CD1c-positive myeloid dendritic cell (primary cell): ENCODE measurements at regions not wholly inside any gene's neighbourhood (a gene's known extent, or its start where the extent isn't known, plus 50 kb on each side); places are given as distances from the start of the nearest gene placed in this dataset.

Experiments
- DNase-seq: peaks from one replicate; pipeline ENCODE4 v3.0.0-alpha.2; 2016; ENCODE audit errors: extremely low spot score

DNA sequence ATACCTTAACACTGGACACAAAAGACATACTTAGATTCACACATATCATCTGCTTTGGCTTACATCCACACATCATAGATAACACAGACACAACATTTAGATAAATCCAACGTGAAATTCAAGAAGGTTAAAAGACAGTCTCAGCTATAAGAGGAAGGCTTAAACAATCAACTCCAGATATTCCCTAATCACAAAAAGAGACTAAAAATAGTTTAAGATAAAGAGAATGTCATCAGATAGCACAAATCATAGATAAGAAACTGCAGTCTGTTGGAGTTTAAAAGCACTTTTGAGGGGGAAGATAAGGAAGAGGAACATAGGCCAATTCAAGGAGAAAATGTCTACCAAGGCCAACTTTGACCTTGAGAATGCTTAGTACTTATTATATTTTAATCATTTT lies 504.8 kb downstream of the JRKL start:
- DNase-seq = no peak

DNA sequence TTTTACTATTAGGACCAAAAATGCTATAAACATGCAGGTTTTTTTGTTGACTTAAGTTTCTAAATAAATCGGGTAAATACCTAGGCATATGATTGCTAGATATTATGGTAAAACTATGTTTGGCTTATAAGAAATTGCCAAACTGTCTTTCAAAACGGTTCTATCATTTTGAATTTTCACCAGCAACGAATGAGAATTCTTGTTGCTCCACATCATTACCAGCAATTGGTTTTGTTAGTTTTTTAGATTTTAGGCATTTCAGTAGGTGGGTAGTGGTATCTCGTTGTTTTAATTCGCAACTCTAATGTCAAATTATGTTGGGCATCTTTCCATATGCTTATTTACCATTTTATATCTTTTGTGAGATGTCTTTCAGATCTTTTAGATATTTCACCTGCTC lies 510.2 kb downstream of the JRKL start:
- DNase-seq = no peak

DNA sequence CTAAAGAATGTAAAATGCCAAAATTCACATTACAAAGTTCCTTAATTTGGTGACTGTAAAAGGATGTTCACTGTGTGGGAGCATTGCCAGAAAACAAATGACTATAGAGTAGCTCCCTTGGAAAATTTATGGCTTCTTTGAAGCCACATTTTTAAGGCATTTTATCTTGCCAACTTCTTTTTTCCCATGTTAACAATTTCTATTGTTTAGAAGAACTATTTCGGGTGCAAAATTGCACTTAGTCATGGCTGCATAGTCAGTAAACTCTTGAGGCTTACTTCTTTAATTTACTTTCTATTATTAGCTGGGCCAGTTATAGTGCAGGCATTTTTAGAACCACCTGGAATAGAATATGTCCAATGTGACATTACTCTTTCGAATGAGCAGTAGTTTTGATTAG lies 515.3 kb downstream of the JRKL start:
- DNase-seq = no peak

DNA sequence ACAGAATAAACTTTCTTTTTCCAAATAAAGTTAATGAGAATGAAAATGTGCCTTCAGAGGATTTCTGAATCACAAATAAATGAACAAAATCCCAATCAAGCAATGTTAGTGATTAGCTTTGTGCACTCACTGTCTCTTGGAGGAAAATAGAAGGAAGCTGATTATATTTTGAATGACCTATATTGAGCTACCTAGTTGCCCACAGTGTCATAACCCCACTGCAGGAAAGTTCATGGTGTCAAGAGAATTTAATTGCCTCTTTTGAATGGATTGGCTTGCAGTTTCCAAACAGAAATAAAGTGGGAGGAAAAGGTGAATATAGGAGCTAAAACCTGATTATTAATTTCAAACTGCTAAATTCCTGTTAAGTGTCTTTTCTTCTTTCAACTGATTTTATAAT lies 515.9 kb downstream of the JRKL start:
- no peak for DNase-seq

DNA sequence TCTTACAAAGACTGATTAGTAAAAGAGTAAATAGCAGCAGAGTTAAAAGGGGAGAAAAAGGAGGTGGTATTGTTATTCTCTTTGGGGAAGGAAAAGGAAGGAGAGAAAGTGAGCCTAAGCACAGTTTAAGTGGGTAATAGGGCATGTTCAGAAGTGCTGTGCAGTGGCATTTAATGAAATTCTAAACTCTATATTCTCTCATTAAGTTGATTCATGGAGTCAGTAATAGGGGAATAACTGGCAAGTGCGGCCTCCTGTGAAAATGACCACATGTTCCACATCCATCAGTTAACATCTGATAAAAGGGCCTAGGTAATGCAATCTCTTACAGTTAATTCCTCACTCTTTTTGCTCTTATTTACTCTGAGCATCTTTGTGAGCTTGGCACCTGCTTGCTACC lies 516.7 kb downstream of the JRKL start:
- DNase-seq = no peak

DNA sequence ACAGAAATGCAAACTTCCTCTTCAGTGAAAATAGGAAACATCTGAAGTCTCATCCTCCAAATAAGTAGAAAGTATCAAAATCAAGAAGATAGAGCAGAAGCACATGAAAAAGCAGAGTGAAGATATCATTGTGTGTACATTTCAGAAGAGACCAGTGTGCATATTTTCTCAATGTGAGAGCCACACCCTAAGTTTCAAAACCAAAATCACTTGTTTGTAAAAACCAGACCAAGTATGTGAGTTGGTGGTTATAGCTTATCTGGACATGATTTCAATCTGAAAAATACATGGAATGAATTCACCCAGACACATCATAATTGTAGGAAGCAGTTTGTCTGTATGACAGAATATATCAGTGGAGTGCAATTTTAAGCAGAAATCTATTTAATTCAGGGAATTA lies 536.0 kb downstream of the JRKL start:
- no peak for DNase-seq

DNA sequence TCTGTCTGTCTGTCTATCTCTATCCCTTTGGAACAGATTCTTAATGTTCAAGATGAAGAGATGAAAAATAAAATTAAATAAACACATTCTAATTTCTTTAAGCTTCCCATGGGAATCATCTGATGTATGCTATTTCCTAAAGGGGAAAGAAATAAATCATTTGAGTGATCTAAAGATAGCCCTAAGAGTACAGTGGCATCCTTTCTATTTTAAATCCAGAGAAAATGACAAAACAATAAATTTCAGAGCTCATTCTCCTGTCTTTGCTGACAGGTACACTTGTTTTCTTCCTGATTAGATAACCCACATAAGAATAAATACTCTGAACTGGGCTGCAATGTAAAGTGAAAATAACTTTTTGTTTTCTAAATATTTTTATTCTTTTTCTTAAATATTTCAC lies 550.4 kb downstream of the JRKL start:
- DNase-seq = no peak

DNA sequence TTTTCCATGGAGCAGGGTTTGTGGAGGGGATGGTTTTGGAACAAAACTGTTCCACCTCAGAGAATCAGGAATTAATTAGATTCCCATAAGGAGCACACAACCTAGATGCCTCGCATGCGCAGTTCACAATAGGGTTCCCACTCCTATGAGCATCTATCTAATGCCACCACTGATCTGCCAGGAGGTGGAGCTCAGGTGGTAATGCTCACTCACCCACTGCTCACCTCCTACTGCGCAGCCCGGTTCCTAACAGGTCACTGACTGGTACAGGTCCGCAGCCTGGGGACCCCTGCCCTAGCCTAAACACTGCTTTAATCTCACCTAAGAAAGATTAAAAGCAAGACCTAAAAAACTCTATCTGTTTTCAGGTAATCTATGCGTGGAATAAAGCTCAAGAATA lies 553.0 kb downstream of the JRKL start:
- DNase-seq = no peak

DNA sequence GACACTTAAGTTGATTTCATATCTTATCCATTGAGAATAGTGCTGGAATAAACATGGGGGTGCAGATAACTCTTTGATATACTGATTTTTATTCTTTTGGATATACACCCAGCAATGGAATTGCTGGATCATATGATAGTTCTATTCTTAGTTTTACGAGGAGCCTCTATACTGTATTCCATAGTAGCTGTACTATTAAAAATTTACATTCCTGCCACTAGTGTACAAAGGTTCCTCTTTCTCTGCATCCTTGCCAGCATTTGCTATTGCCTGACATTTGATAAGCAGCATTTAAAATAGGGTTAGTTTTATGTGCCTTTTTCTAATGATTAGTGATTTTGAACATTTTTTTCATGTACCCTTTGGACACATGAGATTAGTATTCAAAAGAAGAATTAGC lies 554.2 kb downstream of the JRKL start:
- no peak for DNase-seq

DNA sequence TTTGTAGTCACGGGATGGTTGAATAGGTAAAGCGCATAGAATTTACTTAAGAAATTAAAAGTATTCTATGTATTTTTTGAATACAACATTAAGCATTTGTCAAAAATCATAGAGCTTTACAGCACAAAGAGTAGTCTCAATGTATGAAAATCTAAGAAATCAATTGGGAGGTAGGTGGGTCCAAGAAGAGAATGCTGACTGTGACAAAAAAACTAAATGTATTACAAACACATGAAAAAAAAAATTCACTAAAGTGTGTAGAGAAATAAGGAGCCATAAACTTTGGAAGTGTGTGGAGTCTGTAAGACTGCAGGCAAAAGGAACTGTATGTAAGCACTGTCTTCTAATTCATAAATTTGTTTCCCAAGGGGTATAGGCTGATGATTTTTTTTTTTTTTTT lies 558.3 kb downstream of the JRKL start:
- no peak for DNase-seq

DNA sequence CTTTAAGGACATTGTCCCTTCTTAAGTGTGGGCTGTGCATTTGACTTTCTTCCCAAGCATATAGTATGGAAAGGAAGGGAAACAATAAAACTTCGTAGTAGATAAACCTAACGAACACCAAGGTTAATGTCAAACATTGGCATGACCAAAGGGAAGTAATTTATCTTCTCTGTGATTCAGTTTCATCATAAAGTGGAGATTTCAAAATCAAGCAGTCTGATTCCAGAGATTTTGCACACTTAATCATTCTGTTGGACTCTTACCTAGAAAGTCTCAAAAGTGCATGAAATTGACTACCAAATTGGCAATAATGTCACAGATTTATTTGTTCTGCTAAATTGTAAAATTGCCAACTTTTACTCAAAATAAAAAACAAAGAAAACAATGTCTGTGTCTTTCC lies 559.7 kb downstream of the JRKL start:
- DNase-seq = no peak

DNA sequence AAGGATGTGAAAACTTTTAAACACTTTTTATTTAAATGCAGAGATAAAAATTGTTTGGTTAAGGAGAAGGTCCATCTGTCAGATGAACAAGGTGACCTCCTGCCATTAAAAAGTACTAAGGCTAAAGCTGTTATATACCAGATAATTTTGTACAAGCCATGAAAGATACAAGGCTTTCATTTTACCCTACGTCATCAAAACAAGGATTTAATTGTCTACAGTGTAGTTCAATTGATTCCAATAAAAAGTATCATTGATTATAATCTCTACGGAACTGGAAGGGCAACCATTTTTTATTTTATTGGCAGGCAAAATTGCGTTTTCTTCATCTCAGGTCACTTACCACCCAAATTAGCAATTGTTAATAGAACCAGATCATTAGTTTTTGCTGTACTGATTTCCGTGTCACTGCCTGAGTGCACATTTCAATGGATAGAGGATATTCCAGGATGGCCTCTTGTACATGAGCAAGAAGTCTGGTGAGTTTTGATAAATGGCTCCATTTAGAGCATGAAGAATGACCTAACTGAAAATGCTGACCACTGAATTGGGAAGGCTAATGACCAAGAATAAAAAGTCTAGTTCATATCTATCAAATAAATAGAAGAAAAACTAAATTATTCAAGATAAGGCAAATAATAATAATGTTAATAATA lies 564.9 kb downstream of the JRKL start:
- no peak for DNase-seq

DNA sequence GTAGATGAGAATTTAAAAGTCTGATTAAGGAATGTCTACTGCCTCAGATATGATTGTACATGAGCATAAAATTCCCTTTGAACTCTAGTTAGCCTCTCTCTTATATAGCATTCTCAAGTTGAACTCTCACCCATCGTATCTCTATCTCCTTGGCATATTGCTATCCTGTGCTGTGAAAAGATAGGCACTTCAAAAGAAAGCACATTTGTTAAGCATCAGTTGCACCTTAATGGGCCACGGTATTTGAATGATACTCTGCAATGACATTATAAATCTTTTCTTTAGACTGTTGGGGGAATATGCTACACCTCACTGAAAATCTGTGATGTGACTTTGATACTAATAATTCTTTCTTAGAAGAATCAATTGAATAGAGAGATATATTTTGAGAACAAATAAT lies 570.7 kb downstream of the JRKL start:
- no peak for DNase-seq

DNA sequence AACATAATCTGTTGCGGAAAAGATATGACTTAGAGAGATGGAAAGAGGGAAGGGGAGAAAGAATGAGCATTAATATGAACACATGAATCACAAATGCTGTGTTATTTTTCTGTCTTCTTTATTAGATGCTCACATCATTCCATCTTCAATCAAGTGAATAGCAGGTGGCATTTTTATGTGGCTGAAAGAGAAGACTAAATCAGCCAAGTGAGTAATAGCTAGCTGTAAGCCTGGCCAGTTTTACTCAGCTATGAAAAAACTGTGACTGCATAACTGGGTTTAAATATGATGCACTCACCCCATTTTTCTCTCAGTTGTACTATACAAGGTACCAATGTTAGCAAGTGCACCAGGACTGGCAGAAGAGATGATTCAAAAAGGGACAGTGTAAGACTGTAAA lies 571.1 kb downstream of the JRKL start:
- DNase-seq = no peak

DNA sequence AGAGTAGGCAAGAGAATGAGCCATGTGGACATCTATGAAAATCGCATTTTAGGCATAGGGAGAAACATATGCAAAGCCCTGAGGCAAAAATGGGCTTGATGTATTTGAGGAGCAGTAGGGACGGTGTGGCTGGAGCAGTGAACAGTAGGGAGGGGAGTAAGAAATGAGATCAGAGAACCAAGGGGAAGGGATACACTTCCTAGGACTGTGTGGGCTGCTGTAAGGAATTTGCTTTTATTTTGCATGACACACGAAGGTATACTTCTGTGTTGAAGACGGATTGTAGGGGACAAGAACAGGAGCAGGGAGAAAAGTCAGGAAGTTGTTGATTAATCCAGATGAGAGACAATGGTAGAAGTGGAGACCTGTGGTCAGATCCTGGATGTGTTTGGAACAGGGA lies 572.1 kb downstream of the JRKL start:
- DNase-seq = no peak

DNA sequence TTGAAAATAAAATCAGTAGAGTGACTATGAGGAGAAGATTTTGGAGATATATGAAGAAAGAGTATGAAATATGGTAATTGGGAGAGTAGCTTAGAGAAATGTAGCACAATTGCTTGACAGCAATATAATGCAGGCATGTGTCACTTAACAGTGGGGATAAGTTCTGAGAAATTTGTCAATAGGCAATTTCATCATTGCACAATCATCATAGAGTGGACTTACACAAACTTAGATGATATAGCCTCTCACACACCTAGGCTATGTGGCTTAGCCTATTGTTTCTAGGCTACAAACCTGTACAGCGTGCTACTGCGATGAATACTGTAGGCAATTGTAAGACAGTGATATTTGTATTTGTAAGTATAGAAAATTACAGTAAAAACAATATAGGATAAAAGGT lies 573.6 kb downstream of the JRKL start:
- DNase-seq = no peak

DNA sequence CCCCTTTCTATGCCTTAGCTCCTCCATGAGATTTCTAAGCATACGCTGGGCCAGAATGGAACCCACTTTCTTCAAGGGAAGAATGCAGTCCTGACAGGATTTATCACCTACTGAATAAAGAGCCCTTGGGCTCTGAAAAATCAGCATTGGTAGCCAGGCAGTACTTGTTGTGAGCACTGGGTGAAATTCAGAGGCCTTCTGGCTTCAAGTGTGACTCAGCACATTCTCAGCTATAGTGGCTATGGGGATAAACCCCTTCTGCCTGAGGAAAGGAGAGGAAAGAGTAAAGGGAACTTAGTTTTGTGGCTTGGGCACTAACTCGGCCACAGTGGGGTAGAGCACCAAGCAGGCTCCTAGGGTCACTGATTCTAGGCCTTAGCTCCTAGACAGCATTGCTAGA lies 574.8 kb downstream of the JRKL start:
- DNase-seq = no peak

DNA sequence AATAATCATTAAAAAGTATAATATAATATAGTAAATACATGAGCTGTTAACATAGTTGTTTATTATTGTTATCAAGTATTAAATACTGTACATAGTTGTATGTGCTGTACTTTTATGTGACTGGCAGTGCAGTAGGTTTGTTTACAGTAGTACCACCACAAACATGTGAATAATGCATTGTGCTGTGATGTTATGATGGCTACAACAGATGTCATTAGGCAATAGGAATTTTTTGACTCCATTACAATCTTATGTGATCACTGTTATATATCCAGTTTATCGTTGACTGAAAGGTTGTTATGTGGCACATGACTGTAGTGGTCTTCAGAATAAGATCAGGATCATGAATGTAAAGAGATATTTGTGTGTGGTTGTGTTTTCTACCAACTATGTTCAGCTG lies 577.8 kb downstream of the JRKL start:
- no peak for DNase-seq

DNA sequence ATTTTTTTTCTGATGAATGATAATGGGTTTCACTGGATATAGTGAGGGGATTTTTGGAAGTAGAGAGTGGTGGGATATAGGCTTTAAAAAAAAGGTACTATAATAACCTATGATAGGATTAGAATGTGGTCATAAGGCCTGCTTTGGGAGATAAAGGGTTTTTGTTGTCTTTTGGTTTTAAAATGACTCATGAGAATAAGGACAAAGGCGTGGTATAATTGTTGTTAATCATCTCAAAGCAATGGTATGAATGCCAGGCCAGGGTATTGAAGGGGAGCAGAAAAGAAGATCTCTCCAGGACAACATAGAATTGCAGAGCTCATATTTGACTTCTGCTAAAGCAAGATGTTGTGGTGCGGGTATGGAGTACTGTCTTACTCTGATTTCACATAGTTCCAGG lies 579.4 kb downstream of the JRKL start:
- no peak for DNase-seq

DNA sequence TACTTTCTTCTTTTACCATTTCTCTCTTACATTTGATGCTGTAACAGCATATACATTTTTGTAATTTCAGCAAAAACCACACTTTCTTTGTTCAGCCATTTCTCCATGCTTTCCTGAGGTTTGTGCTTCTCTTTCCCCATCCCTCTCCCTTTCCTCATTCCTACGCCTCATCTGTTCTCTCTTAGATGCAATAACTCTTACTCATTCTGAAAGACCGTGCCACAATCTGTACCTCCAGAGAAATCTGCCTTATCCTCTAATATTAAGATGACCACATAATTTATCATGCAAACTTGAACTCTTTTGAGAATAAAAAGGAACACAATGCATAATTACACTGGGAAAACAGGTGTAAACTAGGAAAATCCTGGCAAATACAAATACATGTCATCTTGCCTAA lies 588.9 kb downstream of the JRKL start:
- no peak for DNase-seq

DNA sequence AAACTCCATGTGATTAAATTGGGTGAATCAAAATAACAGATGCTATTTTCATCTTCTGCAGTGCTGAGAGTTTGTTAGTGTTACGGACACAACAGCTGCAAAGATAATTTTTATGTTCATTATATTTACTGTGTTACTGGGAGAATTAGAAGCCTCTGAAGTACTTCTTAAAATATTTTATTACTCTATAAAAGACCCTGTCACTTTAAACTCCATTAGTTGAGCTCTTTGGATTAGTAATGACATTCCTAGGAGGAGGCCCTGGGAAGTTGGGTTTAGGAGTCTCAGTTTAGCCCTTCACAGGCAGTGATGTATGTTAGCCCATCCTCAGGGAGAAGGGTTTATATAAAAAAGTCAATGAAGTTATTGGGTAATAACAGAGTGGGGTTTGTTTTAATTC lies 596.7 kb downstream of the JRKL start:
- no peak for DNase-seq

DNA sequence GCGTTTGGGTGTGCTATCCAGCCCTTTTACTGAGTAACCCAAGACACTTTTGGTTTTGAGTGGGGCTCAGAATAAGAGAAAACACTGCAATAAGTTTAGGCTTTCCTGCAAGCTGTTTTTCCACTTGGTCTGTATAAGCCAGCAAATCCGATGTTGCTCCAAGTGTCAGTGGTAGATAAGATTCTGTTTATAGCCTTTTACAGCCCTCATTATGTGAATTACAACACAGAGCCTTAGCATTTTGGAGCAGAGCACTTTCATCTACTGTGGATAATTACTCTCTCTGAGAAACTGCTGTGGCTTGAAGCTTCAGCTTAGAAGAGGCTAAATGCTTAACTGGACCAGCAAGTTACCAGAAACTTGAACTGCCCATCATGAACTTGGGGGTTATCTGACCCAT lies 601.1 kb downstream of the JRKL start:
- DNase-seq = no peak

DNA sequence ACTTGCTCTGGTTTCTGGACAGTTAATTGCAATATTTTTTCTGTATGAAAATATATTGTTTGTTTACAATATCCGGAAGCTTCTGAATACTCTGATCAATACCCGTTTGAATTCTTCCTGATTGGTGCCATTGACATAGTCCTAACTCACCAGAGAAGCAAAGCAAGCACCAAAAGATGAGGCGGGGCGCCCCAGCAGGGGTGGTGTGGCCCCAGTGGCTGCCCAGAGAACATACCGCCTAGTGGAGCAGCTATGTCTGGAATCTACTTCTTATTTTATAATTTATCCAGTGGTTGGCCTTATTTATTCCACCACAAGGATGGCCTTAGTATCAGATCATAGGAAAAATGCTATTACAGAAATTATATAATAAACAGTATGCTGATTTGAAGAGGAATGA lies 610.7 kb downstream of the JRKL start:
- DNase-seq = no peak

DNA sequence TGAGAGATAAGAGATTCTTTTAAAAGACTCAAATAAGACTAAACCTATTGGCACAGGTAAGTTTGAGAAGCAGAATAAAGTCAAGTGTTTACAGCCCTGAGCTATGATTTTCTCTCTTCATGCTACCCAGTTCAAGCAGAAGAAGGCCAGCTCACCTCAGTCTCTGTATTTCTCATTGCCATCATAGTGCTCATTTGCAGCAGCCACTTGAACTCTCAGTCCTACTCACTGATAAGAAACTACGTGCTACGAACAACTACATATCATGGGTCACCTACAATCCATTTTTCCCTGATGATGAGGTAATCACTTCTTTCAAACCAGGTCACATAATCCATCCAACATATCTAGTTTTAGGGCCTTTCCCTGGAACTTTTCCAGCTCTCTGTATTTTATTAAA lies 617.5 kb downstream of the JRKL start:
- DNase-seq = no peak

DNA sequence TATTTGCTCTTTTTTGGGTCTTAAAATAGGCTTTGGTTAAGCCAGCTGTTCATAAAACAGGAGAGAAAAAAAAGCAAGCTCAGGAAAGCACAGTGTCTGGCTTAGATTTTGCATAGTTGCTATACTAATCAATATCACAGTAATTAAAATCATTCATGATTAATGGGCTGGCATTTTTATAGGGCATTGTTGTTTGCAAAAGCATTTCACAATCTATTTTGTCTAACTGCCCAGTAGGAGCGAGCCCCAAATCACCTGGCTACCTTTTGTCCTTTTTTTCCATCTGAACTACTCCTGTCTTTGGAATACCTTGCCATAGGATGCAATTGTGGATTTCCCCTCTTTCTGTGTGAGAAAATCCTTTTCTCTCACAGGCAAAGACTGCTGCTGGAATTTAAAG lies 619.8 kb downstream of the JRKL start:
- DNase-seq = no peak
